ENCODE measurements at regions not wholly inside any gene's neighbourhood (a gene's known extent, or its start where the extent isn't known, plus 50 kb on each side); places are given as distances from the start of the nearest gene placed in this dataset.

GRCh38 chr12:132397152-132397933 is 68.0 kb upstream of the GALNT9 start:
- intact Hi-C loops (cut with DNase I; ENCODE audit: low total_unique reads) = no loop called here
- Histone ChIP-seq H3K27me3 (peaks cover 0 to 70% of the 10 kb centered on the region in 2 donors), H3K36me3 (no peaks in the 10 kb centered on the region), H3K4me3 (no peak overlapping the region), H3K27ac (no peak overlapping the region), H3K4me1 (no peaks in the 10 kb centered on the region), H3K9me3 (no peaks in the 10 kb centered on the region)
- TF ChIP-seq CTCF (IDR thresholded peaks at IDR 0.05) = no peak
- DNase-seq = peak in 1 of 2 donors; percentile 9

- intact Hi-C loops (cut with DNase I; ENCODE audit: low total_unique reads) = no loop called here
- DNase-seq = peak in 1 of 2 donors; percentile 12
- no peaks in the 10 kb centered on the region for H3K4me1 ChIP-seq
- no peak for TF ChIP-seq CTCF (IDR thresholded peaks at IDR 0.05)
- no peaks in the 10 kb centered on the region for H3K9me3 ChIP-seq
- no peak overlapping the region for H3K27ac ChIP-seq
- no peaks in the 10 kb centered on the region for H3K36me3 ChIP-seq
- H3K4me3 ChIP-seq = no peak overlapping the region
- peaks cover 0 to 67% of the 10 kb centered on the region in 2 donors for H3K27me3 ChIP-seq
Measured at GRCh38 chr12:132396657-132397056, 67.3 kb upstream of the GALNT9 start.

GRCh38 chr12:132395908-132396305 is 66.5 kb upstream of the GALNT9 start:
- H3K9me3 ChIP-seq = no peaks in the 10 kb centered on the region
- no peak overlapping the region for H3K4me3 ChIP-seq
- TF ChIP-seq CTCF (IDR thresholded peaks at IDR 0.05) = no peak
- no peak overlapping the region for H3K27ac ChIP-seq
- H3K4me1 ChIP-seq = no peaks in the 10 kb centered on the region
- DNase-seq = peak; percentile 10 to 52
- no peaks in the 10 kb centered on the region for H3K36me3 ChIP-seq
- H3K27me3 ChIP-seq = peaks cover 0 to 71% of the 10 kb centered on the region in 2 donors
- intact Hi-C loops (cut with DNase I; ENCODE audit: low total_unique reads) = no loop called here

GRCh38 chr12:132395192-132395907 is 66.0 kb upstream of the GALNT9 start:
- TF ChIP-seq CTCF (IDR thresholded peaks at IDR 0.05) = no peak
- Histone ChIP-seq H3K4me1 (no peaks in the 10 kb centered on the region), H3K36me3 (no peaks in the 10 kb centered on the region), H3K9me3 (no peaks in the 10 kb centered on the region), H3K27me3 (peaks cover 0 to 66% of the 10 kb centered on the region in 2 donors), H3K4me3 (no peak overlapping the region), H3K27ac (no peak overlapping the region)
- intact Hi-C loops (cut with DNase I; ENCODE audit: low total_unique reads) = no loop called here
- peak; percentile 15 to 56 for DNase-seq

GRCh38 chr12:132393991-132394949 is 64.9 kb upstream of the GALNT9 start:
- Histone ChIP-seq H3K36me3 (no peaks in the 10 kb centered on the region), H3K27ac (no peak overlapping the region), H3K4me3 (no peak overlapping the region), H3K27me3 (peaks cover 0 to 64% of the 10 kb centered on the region in 2 donors), H3K4me1 (no peaks in the 10 kb centered on the region), H3K9me3 (no peaks in the 10 kb centered on the region)
- peak in 1 of 2 donors; percentile 58 for DNase-seq
- no peak for TF ChIP-seq CTCF (IDR thresholded peaks at IDR 0.05)
- intact Hi-C loops (cut with DNase I; ENCODE audit: low total_unique reads) = no loop called here
